C4-2B (cell line): ENCODE measurements at regions not wholly inside any gene's neighbourhood (a gene's known extent, or its start where the extent isn't known, plus 50 kb on each side); places are given as distances from the start of the nearest gene placed in this dataset.

Experiments used
- CTCF ChIP-seq: fragments of 450-650 bp; conservative IDR thresholded peaks from 2 replicates; pipeline ENCODE4 v1.5.1; 2017; ENCODE audit warnings: mild to moderate bottlenecking
- ZFX ChIP-seq: fragments of 450-650 bp; IDR thresholded peaks from 2 replicates; pipeline ENCODE4 v1.6.1; 2017

- TF ChIP-seq CTCF (no peak), ZFX (no peak)
Measured at GRCh38 chr5:118544887-118545449, 443.4 kb downstream of the DTWD2 start.
